Adrenal gland (tissue), 5 donors: ENCODE measurements at regions not wholly inside any gene's neighbourhood (a gene's known extent, or its start where the extent isn't known, plus 50 kb on each side); places are given as distances from the start of the nearest gene placed in this dataset.

Source experiments
- CTCF ChIP-seq, 6 experiments: fragments of 450-650 bp in 4 of 6; fragments of 200-600 bp in 2 of 6; sonication (generic) in 1 of 6; IDR thresholded peaks; 1 replicate in 5 of 6; 2 replicates in 1 of 6; pipeline versions ENCODE4 v1.5.1 to v1.8.0; 2016 to 2021; ENCODE audit warnings: antibody characterized with exemption in 6 of 6, mild to moderate bottlenecking in 2 of 6, moderate library complexity in 1 of 6
- POLR2A ChIP-seq, 2 donors: fragments of 450-650 bp; IDR thresholded peaks; one replicate each; pipeline ENCODE4 v1.6.1; 2017; ENCODE audit warnings: antibody characterized with exemption in 2 of 2, mild to moderate bottlenecking in 2 of 2, moderate library complexity in 1 of 2
- donor health status: DM: no; HTN: no; CAD: no.

DNA sequence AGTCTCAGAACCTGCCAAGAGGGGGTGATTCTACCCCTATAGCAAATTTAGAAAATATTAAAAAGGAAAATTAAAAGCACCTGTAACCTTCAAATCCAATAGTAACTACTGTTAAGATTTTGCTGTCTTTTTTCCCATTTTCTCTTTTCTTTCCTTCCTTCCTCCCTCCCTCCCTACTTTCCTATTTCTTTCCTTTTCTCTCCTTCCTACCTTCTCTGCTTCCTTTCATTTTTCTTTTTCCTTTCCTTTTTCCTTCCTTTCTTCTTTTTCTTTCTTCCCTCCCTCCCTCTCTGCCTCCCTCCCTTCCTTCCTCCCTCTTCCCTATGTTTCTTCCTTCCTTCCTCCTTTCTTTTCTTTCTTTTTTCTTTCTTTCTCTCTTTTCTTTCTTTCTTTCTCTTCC, 120.2 kb upstream of the KCTD7 start:
- no peak for TF ChIP-seq CTCF (IDR thresholded peaks at IDR 0.05)
- TF ChIP-seq POLR2A (IDR thresholded peaks at IDR 0.05) = no peak
